ENCODE measurements at regions not wholly inside any gene's neighbourhood (a gene's known extent, or its start where the extent isn't known, plus 50 kb on each side); places are given as distances from the start of the nearest gene placed in this dataset.
"Not testable (repeated sequence)": the region's sequence is repeated elsewhere in the genome, so short reads cannot be mapped to it uniquely, and the experiment has no call there.

DNA sequence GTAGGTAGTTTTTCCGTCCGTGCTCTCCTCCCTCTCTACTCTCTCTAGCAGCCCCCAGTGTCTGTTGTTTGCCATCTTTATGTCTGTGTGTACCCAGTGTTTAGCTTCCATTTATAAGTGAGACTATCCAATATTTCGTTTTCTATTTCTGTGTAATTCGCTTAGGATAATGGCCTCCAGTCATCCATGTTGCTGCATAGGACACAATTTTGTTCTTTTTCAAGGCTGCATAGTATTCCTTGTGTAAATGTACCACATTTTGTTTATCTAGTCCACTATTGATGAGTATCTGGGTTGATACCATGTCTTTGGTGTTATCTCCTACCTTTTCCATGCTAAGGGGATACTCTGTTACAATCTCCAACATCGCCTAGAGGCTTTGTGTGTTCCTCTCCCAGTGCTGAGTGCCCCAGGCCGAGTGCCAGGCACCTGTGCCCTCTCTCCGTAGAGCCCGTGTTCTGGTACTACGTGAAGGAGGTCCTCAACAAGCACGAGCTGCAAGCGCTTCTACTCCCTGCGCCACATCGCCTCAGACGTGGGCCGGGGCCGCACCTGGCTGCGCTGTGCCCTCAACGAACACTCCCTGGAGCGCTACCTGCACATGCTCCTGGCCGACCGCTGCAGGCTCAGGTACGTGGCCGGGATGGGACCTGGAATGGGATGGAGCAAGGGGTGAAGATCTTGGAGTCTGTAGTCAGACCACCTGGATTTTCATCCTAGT lies 51.0 kb downstream of the NPIPB11 start:
- DNase-seq (ENCODE audit: low read depth) = not testable (repeated sequence)

DNA sequence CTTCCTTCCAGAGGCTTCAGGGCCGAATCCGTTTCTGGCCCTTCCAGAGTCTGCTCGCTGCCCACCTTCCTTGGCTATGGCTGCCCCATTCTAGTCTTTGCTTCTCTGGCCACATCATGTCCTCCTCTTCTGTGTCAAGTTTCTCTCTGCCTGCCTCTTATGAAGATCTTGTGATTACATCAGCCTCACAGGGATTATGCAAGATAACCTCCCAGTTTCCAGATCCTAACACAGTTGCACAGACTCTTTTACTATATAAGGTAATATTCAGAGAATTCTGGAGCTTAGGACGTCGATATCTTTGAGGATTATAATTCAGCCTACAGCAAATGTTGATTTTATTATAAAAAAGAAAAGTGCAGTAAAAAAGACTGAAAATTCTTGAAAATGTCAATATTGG lies 52.1 kb downstream of the NPIPB11 start:
- not testable (repeated sequence) for DNase-seq (ENCODE audit: low read depth)

DNA sequence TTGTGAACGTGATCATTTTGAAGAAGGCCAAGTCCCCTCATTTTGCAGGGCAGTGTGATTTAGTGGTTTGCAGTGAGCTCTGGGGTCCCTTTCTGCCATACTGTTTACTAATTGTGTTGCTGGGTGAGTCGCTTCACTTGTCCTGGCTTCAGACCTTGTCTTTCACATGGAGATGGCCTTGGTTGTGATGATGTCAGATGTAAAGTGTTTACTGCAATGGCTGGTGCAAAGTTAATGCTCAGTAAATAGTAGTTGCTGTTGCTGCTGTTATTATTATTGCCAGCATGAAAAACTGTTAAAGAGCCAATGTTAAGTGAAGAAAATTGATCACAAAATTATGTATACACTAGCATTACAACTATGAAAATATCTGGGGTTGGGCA lies 53.9 kb downstream of the NPIPB11 start:
- not testable (repeated sequence) for DNase-seq (ENCODE audit: low read depth)

DNA sequence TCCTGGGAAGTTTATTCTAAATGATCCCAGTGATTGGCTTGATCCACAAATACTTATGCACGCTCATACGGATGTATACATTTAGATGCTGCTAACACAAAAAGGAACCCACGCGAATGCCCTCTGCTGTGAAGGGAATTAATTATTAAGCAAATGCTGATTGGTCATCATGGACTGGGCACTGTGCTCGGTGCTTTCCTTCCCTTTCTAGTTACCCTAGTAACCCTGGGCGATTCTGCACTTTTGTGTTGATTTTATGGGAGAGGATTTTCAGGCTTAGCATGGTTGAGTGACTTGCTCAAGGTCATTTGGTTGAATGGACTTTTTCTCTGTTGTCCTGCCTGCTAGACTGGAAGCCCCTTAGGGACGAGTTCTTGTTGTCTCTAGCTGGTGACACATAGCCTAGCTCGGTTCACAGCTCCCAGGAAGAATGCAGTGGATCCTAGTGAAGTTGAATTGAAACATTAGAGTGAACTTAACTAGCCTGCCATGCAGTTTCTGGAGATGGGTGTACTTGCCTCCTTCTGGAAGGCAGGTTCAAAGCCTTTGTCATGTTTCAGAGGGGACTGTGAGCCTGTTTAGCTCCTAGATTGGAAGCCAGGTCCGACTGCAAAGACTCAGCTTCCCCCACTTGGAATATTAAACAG lies 54.4 kb downstream of the NPIPB11 start:
- not testable (repeated sequence) for DNase-seq (ENCODE audit: low read depth)

DNA sequence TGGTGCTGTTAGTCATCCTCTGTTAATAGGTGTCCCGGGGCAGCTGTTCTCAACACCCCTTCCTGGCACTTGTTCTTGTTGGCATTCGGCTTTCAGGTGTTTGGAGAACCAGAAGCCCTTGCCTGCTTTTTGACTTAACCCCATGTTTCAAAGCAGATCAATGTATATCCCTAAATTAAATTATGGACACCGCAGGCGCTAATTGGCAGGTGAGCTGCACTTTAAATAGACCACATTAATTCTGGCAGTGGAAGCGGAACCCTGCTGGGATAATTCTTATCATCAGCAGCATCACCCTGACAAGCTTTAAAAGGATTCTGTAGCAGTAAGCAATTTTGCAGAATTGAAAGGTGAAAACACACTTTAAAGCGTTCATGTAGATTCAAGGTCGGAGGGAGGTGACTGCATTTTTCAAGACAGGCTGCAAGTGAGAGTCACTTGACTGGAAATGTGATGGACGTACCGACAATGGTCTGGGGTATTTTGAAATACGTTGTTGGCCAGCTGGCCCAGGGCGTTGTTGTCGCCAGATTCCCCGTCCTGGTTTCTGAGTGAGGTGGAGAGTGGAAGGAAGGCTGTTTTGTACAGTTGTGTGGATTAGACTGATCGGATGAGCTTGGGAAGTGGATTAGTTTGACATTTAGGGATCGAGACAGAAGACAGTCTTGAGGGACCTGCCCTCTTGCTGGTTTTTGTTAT lies 55.1 kb downstream of the NPIPB11 start:
- not testable (repeated sequence) for DNase-seq (ENCODE audit: low read depth)

DNA sequence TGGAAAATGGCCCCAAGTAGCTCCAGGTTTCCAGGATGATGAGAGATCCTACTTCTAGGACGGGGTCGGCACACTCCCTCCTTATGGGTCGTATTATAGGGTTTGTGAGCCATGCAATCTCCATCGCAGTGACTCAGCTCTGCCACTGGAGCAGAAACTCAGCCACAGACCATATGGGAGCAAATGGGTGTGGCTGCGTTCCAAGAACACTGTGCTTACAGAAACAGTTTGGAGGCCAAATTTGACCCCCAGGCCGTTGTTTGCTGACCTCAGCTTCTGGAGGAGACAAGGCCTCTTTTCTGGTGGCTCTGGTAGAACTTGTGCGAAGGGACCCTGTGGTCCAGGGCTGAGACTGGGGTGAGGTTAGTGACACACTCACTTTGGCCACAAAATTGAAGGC lies 56.5 kb downstream of the NPIPB11 start:
- not testable (repeated sequence) for DNase-seq (ENCODE audit: low read depth)

DNA sequence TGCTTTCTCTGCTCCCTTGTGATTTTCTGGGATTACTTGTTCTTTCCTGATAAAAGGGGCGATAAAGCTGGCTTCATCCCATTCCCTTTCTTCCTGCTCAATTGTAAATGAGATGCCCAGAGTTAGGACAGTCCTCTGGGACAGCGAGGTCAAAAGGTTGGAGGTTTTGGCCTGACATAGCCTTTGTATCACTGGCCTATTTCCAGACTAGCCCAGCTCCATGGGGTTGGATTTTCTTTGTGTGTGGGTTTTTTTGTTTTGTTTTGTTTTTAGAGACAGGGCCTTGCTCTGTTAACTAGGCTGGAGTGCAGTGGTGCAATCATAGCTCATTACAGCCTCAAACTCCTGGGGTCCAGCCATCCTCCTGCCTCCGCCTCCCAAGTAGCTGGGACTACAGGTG lies 57.8 kb downstream of the NPIPB11 start:
- DNase-seq (ENCODE audit: low read depth) = not testable (repeated sequence)

DNA sequence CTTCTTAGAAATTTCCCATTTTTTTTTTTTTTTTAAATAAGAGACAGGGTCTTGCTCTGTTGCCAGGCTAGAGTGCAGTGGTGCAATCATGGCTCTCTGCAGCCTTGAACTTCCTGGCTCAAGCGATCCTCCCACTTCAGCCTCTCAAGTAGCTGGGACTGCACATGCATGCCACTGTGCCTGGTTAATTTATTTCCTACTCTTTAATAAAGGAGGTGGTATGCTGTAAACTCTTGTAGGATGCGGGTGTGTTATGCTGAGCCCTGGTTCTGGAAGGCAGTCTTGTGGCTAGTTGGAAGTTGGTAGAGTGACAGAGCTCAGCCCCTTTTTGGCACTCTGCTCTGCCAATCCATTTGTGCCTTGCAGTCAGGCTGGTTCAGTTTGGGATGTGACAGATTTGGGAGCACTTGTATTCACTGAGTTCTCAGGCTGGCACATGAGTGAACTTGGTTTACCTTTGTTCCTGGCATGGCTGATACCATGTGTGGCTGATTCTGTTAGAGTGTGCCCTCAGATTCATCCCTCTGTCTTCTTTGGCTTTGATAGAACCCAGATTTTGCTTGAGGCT lies 58.3 kb downstream of the NPIPB11 start:
- DNase-seq (ENCODE audit: low read depth) = not testable (repeated sequence)

DNA sequence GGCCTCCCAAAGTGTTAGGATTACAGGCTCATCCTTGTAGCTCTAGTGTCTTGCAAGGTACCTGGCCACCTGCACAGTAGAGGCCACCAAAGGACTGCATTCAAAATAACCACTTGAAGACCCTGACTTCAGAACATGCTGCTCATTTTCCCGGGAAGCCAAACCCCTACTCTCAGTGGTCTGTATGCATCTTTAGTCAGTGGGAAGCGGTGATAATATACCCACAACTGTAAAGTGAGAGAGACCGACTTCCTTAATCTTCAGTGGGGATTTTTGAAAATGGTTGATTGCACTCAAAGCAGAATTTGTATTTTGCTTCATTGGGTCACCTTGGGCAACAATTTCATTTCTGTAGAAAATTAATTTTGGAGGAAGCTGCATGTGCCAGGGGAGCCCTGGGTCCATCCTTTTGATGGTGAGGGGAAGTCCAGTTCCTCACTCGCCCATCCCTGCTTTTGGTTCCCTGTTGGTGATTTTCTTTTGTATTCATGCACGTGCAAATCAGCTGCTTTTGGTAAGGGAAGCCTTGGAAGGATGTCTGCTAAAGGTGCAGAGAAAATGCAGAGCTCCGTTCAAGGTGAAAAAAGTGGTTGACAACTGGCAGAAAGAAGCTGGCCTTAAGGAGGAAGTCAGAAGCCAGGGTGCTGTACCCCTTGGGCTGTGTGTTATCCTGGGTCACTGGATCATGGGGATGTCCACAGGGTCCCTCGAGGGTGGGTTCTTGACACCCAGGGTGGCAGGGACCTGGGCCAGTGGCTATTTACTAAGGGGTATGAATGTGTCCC lies 59.5 kb downstream of the NPIPB11 start:
- not testable (repeated sequence) for DNase-seq (ENCODE audit: low read depth)

DNA sequence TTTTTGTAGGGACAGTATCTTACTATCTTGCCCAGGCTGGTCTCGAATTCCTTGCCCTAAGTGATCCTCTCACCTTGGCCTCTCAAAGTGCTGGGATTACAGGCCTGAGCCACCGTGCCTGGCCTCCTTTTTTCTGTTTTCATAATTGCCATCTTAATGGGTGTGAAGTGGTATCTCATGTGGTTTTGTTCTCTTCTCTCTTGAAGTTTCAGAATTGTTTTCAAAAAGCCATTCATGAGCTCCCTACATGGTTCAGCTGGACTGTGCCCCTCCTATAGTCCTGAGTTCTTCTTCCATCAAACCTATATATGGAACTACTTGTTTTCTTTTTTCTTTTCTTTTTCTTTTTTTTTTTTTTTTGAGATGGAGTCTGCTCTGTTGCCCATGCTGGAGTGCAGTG lies 60.3 kb downstream of the NPIPB11 start:
- DNase-seq (ENCODE audit: low read depth) = not testable (repeated sequence)

DNA sequence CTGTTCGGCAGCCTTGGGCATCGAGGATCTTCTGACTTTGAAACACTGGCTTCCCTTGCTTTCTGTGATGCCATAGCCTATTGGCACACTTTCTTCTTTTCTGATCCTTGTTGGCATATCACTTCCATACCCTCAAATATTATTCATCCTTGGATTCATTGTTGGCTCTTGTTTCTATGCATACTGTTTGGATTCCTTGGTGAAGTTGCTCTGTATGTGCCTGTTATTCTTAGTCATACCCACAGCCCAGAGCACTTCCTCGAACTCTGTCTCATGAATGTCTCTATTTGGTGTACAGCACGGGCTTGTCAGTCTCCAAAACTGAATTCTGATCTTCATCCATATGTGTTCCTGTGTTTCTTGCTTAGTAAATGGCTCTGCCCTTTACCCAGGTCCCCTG lies 63.6 kb downstream of the NPIPB11 start:
- not testable (repeated sequence) for DNase-seq (ENCODE audit: low read depth)

DNA sequence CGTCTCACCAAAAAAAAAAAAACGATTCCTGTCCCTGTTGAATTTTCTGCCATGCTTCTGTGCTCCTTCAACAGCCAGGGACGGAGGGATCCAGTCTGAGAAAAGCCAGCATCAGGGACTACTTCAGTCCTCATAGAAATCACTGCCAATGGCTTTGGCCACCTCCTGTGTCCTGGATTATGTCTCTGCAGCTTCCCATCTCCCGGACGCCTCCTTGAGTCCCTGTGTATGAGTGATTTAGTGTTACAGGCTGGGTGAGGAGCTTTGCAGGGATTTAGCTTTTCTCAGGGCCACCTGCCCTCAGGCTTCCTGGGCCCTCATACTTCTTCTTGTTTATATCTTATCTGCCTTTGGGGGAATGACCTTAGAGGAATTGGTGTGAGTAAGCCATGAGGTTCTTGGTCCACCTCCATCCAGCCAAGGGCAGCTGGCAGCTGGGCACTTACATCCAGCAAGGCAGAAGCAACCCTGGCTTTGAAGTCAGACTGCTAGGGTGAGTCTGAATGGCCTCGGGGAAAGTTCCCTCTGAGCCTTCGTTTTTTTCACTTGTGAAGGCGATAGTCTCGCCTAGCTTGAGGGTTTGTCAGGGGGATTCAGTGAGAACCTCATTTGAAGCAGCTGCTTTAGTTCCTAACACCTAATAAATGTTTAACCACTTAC lies 65.6 kb downstream of the NPIPB11 start:
- not testable (repeated sequence) for DNase-seq (ENCODE audit: low read depth)

DNA sequence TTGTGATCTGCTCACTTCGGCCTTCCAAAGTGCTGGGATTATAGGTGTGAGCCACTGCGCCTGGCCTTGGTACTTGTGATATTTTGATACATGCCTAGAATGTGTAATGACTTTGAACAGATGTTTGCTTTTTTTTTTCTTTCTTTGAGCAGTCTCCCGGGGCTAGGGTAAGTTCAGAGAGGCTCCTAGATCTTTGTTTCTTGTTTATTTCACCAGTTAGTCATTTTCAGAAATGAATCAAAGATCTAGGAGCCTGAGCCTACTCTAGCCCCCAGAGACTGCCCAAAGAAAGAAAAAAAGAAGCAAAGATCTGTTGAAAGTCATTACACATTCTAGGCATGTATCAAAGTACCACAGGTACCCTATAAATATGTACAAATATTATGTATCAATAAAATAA lies 66.3 kb downstream of the NPIPB11 start:
- DNase-seq (ENCODE audit: low read depth) = not testable (repeated sequence)

DNA sequence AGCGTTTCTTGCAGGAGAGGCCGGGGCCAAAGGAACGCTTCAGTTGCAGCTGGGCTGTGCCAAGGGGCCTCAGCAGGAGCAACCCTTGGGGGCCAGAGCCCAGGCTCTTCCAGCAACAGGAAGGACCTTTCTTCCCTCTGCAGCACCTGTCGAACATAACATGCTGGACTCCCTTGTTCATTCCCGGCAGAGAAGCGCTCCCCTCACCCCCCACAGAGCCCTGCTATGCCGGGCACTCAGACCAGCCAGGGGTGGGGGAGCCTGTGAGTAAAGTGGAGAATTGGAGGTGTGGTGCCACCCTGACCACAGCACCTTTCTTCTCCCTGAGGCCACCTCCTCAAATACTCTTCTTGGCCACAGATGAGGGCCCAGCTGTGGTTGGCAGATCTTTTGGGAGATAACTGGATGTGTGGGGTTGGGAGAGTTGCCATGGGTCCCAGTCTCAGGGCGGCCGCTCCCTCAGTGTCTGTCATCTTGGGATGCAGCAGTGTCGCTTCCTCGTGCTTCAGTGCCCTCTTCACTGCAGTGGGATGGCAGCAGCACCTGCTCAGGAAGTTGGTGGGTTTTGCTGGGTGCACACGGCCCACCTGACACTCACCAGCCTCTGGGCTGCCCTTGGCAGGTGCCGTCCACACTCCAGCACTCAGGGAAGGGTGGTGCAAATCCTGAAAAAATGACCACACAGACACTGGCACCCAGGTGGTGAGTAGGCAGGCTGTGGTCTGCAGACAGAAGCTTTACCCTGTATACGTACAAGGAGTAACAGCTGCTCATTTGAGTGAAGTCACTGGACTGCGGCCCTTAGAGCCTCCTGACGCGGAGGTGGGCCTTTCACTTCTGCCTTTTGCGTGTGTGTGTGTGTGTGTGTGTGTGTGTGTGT lies 67.5 kb downstream of the NPIPB11 start:
- not testable (repeated sequence) for DNase-seq (ENCODE audit: low read depth)

DNA sequence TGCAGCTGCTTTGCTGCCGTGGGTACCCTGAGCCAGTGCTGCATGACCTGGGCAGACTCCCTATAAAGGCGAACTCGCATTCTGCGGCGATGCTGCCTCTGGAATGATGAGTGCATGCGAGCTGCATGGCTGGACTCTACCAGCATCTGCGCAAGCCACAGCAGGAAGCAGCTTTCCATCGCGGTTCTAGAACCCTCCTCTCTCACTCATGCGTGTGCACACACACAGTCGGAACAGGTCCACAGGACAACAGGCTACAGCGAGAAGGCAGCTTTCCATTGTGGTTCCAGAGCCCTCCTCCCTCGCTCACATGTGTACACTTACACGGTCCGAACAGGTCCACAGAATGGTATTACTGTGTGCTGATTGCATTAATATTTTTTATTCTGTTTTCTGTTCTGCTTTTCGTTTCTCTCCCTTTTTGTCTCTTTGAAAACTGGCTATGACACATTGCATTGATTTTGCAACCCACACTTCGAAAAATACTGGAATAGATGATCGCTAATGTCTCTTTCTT lies 69.1 kb downstream of the NPIPB11 start:
- DNase-seq (ENCODE audit: low read depth) = not testable (repeated sequence)

DNA sequence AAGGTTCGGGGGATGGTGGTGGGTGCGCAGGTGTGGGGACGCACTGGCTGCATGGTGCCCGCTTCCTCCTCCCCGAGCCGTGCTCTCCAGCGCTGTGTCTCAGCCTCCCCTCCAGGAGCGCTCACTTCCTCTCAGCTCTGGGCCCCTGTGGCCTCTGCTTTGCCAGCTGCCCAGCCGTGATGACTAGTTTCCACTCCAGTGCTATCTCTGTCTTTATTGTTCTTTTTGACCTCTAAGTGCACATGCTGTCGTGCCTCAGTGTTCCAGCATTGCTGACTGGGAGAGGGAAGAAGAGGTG lies 71.0 kb downstream of the NPIPB11 start:
- DNase-seq (ENCODE audit: low read depth) = not testable (repeated sequence)

DNA sequence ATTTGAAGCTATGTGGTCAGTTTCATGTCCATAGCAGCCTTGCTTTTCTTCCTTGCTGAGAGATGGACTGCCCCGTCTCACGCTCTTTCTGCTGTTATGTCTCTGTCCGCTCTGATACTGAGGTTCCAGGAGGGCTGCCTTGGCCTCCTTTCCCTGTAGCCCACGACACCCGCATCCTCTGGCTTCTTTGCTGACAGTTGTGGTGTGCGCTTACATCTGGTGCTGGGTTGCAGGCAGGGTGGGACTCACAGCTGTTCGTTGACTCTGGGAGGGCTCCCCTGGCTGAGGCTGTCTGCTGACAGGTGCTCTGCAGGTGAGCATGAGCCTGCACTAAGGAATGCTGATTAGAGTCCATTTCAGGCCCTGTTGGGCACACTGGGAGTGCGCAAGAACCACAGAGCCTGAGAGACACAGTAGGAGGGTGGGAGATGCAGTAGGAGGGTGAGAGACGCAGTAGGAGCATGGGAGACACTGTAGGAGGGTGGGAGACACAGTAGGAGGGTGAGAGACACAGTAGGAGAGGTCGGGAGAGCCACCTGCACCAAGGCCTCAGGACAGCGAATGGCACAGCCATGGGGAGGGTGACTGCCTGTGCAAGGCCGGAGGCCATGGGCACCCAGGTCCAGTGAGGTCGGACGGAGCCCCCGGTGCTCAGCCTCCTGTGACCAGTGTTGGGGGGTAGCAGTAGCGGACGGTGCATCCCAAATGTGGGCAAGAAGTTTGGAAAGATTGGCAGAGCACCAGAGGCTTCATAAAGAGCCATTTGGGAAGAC lies 71.5 kb downstream of the NPIPB11 start:
- not testable (repeated sequence) for DNase-seq (ENCODE audit: low read depth)

DNA sequence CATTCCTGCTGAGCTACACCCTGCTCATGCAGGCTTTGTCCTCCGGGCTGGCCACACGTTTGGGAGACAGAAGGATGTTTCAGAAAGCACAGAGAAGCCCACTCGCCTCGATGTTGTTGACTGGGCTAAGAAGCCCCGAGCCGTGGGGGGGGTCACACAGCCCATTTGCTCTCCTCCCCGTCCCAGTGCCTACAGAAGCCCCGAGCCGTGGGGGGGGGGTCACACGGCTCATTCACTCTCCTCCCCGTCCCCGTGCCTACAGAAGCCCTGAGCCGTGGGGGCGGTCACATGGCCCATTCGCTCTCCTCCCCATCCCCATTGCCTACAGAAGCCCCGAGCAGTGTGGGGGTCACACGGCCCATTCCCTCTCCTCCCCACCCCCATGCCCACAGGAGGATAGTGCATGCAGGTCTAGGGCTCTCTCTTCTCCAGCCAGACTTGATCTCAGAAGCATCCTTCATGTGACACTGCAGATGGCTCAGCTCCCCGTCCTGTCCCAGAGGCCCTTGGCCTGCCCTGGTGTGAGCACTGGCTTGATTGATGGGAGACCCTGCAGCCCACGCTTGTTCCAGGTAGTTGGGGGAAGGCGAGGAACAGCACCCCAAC lies 72.9 kb downstream of the NPIPB11 start:
- not testable (repeated sequence) for DNase-seq (ENCODE audit: low read depth)

DNA sequence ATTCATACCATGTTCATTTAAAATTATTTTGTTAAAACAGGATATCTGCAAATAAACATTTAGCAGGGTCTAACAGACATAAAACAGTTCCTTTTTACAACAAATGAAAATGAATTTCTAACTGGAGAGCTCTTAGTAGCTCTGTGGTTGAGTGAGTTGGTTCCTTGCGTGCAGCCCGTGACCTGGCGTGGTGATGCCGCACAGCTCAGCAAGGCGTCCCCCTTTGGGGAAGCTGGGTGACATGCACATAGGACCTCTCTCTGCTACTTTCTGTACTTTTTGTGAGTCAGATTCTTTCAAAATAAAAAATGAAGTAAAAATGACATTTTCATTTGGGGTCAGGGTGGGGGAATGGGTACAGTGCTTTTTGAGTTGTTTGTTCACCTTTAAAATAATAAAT lies 75.9 kb downstream of the NPIPB11 start:
- DNase-seq (ENCODE audit: low read depth) = not testable (repeated sequence)

Data from stimulated activated CD8-positive, alpha-beta memory T cell treated with anti-CD3 and anti-CD28 coated beads, Interleukin-7, amount 100 ng/mL, for 24 hours (primary cell).